Uterus (tissue), 2 donors: ENCODE measurements at regions not wholly inside any gene's neighbourhood (a gene's known extent, or its start where the extent isn't known, plus 50 kb on each side); places are given as distances from the start of the nearest gene placed in this dataset.

Experiments used
- POLR2A ChIP-seq, 2 donors: fragments of 450-650 bp; IDR thresholded peaks; one replicate each; pipeline ENCODE4 v1.6.1; 2016; ENCODE audit warnings: antibody characterized with exemption in 2 of 2, mild to moderate bottlenecking in 1 of 2, moderate library complexity in 1 of 2
- TF ChIP-seq, protein P1 (sequence below), 4 experiments: fragments of 200-600 bp in 2 of 4; fragments of 450-650 bp in 2 of 4; sonication (generic) in 2 of 4; IDR thresholded peaks; one replicate each; pipeline ENCODE4 v1.5.1; 2016 to 2019; ENCODE audit warnings: antibody characterized with exemption in 4 of 4, mild to moderate bottlenecking in 2 of 4, moderate library complexity in 1 of 4

GRCh38 chr2:133940134-133940533 lies 313.7 kb upstream of the MGAT5 start:
- TF ChIP-seq POLR2A (IDR thresholded peaks at IDR 0.05) = no peak
- TF ChIP-seq, protein P1, sequence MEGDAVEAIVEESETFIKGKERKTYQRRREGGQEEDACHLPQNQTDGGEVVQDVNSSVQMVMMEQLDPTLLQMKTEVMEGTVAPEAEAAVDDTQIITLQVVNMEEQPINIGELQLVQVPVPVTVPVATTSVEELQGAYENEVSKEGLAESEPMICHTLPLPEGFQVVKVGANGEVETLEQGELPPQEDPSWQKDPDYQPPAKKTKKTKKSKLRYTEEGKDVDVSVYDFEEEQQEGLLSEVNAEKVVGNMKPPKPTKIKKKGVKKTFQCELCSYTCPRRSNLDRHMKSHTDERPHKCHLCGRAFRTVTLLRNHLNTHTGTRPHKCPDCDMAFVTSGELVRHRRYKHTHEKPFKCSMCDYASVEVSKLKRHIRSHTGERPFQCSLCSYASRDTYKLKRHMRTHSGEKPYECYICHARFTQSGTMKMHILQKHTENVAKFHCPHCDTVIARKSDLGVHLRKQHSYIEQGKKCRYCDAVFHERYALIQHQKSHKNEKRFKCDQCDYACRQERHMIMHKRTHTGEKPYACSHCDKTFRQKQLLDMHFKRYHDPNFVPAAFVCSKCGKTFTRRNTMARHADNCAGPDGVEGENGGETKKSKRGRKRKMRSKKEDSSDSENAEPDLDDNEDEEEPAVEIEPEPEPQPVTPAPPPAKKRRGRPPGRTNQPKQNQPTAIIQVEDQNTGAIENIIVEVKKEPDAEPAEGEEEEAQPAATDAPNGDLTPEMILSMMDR (IDR thresholded peaks at IDR 0.05) = no peak
